ENCODE measurements at regions not wholly inside any gene's neighbourhood (a gene's known extent, or its start where the extent isn't known, plus 50 kb on each side); places are given as distances from the start of the nearest gene placed in this dataset.

- intact Hi-C loops (cut with DNase I; ENCODE audit: low total_unique reads): loop anchor here (5.0 kb wide), 1 partner anchor 177 kb away; the partner anchor contains the start of gene GASK1B
- no peaks in the 10 kb centered on the region for H3K9me3 ChIP-seq
- DNase-seq: no peak
- H3K27me3 ChIP-seq: no peaks in the 10 kb centered on the region
- no peaks in the 10 kb centered on the region for H3K36me3 ChIP-seq (ENCODE audit: low read depth, missing control alignments)
- H3K27ac ChIP-seq: peak overlapping the region in 1 of 2 donors; percentile 32
- H3K4me1 ChIP-seq: peaks cover 9% of the 10 kb centered on the region
- WGBS, 2 donors: 52 to 64% methylated on average over 6 of the region's 6 CpGs
- H3K4me3 ChIP-seq: no peak overlapping the region
- TF ChIP-seq CTCF (IDR thresholded peaks at IDR 0.05): no peak
- no peak for TF ChIP-seq POLR2A (IDR thresholded peaks at IDR 0.05)
Measured at GRCh38 chr4:157994863-157995262, 178.0 kb downstream of the GASK1B start.

- Histone ChIP-seq H3K27me3 (no peaks in the 10 kb centered on the region), H3K36me3 (ENCODE audit: low read depth, missing control alignments) (no peaks in the 10 kb centered on the region), H3K4me1 (peaks cover 9% of the 10 kb centered on the region), H3K4me3 (no peak overlapping the region), H3K9me3 (no peaks in the 10 kb centered on the region), H3K27ac (peak overlapping the region; percentile 44 to 75)
- 62 to 68% methylated on average over 4 of the region's 4 CpGs for WGBS, 2 donors
- intact Hi-C loops (cut with DNase I; ENCODE audit: low total_unique reads): loop anchor here (5.0 kb wide), 1 partner anchor 179 kb away; the partner anchor contains the start of gene GASK1B
- TF ChIP-seq POLR2A (IDR thresholded peaks at IDR 0.05): no peak
- TF ChIP-seq CTCF (IDR thresholded peaks at IDR 0.05): no peak
- no peak for DNase-seq
Measured at GRCh38 chr4:157992948-157993839, 179.6 kb downstream of the GASK1B start.

- 23 to 36% methylated on average over 6 of the region's 6 CpGs for WGBS, 2 donors
- DNase-seq: peak; percentile 76
- Histone ChIP-seq H3K36me3 (ENCODE audit: low read depth, missing control alignments) (no peaks in the 10 kb centered on the region), H3K4me1 (peaks cover 9% of the 10 kb centered on the region), H3K9me3 (no peaks in the 10 kb centered on the region), H3K4me3 (peak overlapping the region in 1 of 2 donors; percentile 20), H3K27me3 (no peaks in the 10 kb centered on the region), H3K27ac (peak overlapping the region; percentile 44 to 75)
- intact Hi-C loops (cut with DNase I; ENCODE audit: low total_unique reads): loop anchor here (5.0 kb wide), 1 partner anchor 180 kb away; the partner anchor contains the start of gene GASK1B
- TF ChIP-seq CTCF (IDR thresholded peaks at IDR 0.05) (peak; percentile 63 to 83 (median 74)), POLR2A (IDR thresholded peaks at IDR 0.05) (no peak)
Measured at GRCh38 chr4:157992038-157992705, 180.7 kb downstream of the GASK1B start.

DNA sequence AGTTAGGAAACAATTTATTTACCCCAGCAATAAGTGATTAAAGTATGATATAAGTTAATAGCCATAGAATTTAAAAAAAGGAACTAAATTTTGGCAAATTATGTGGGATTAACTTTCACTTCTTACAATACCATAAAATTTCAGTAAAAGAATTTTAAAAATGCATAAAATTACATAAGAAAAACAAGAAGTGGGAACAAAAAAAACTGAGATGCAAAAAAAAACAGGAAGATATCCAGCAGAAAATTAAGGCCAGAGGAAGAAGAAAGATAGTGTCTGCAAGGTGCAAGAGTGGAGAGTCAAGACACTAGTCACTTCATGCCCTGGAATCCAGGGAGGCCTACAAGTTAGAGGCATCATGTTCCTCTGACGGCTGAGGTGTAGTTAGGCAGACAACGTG is 184.2 kb downstream of the GASK1B start:
- intact Hi-C loops (cut with DNase I; ENCODE audit: low total_unique reads): no loop called here
- 80 to 84% methylated on average over 2 of the region's 2 CpGs for WGBS, 2 donors
- H3K27ac ChIP-seq: no peak overlapping the region
- H3K36me3 ChIP-seq (ENCODE audit: low read depth, missing control alignments): no peaks in the 10 kb centered on the region
- no peak overlapping the region for H3K4me3 ChIP-seq
- no peak for TF ChIP-seq POLR2A (IDR thresholded peaks at IDR 0.05)
- no peak for TF ChIP-seq CTCF (IDR thresholded peaks at IDR 0.05)
- peaks cover 9% of the 10 kb centered on the region for H3K4me1 ChIP-seq
- no peaks in the 10 kb centered on the region for H3K9me3 ChIP-seq
- DNase-seq: no peak
- H3K27me3 ChIP-seq: no peaks in the 10 kb centered on the region

All from testis (tissue), 2 donors.